Neural progenitor cell (in vitro differentiated cells): ENCODE measurements at regions not wholly inside any gene's neighbourhood (a gene's known extent, or its start where the extent isn't known, plus 50 kb on each side); places are given as distances from the start of the nearest gene placed in this dataset.

Experiments
- DNase-seq: peaks from one replicate; pipeline ENCODE4 v3.0.0-alpha.2; 2016; ENCODE audit warnings: low spot score
- H2AFZ ChIP-seq: fragments of 200-600 bp; sonication (generic); replicated peaks from 2 replicates; pipeline ENCODE4 v1.6.1; 2016; ENCODE audit warnings: antibody characterized with exemption
- H3F3A ChIP-seq: fragments of 200-600 bp; sonication (generic); 2 replicates; pipeline ENCODE4 v1.6.1; 2016; ENCODE audit warnings: antibody characterized with exemption, low read depth
- H3K27ac ChIP-seq: fragments of 200-600 bp; sonication (generic); 2 replicates; pipeline ENCODE4 v1.5.1; 2016; ENCODE audit warnings: mild to moderate bottlenecking
- H3K27me3 ChIP-seq: fragments of 200-600 bp; sonication (generic); 2 replicates; pipeline ENCODE4 v1.6.1; 2016; ENCODE audit warnings: mild to moderate bottlenecking, moderate library complexity
- H3K36me3 ChIP-seq: fragments of 200-600 bp; sonication (generic); 2 replicates; pipeline ENCODE4 v1.5.1; 2016
- H3K4me1 ChIP-seq: fragments of 200-600 bp; sonication (generic); 2 replicates; pipeline ENCODE4 v1.6.1; 2016; ENCODE audit warnings: mixed run types
- H3K4me2 ChIP-seq: fragments of 200-600 bp; sonication (generic); 2 replicates; pipeline ENCODE4 v1.6.1; 2016
- H3K4me3 ChIP-seq: fragments of 200-600 bp; sonication (generic); 2 replicates; pipeline ENCODE4 v1.5.1; 2016
- H3K79me2 ChIP-seq: fragments of 200-600 bp; sonication (generic); 2 replicates; pipeline ENCODE4 v1.6.1; 2016; ENCODE audit warnings: low read depth
- H3K9ac ChIP-seq: fragments of 200-600 bp; sonication (generic); 2 replicates; pipeline ENCODE4 v1.6.1; 2016
- H3K9me3 ChIP-seq: fragments of 200-600 bp; sonication (generic); 2 replicates; pipeline ENCODE4 v1.5.1; 2016; ENCODE audit warnings: low read depth
- H4K20me1 ChIP-seq: fragments of 200-600 bp; sonication (generic); 2 replicates; pipeline ENCODE4 v1.6.1; 2016; ENCODE audit warnings: low read depth
- H3K27ac Mint-ChIP-seq: 3 replicates; pipeline ENCODE4 v1.8.0; 2021; ENCODE audit warnings: mixed read lengths
- H3K27me3 Mint-ChIP-seq: 2 replicates; pipeline ENCODE4 v1.8.0; 2022; ENCODE audit warnings: low read depth, mild to moderate bottlenecking, inconsistent platforms, moderate library complexity, mixed read lengths; ENCODE audit not compliant: insufficient read depth
- H3K36me3 Mint-ChIP-seq: 3 replicates; pipeline ENCODE4 v1.8.0; 2021; ENCODE audit warnings: mixed read lengths
- H3K4me1 Mint-ChIP-seq: 3 replicates; pipeline ENCODE4 v1.8.0; 2021; ENCODE audit warnings: mixed read lengths
- H3K4me3 Mint-ChIP-seq: 3 replicates; pipeline ENCODE4 v1.8.0; 2021; ENCODE audit warnings: mild to moderate bottlenecking, moderate library complexity, mixed read lengths
- H3K9me3 Mint-ChIP-seq: 3 replicates; pipeline ENCODE4 v1.8.0; 2020; ENCODE audit warnings: mixed read lengths
- EZH2 ChIP-seq: fragments of 200-600 bp; sonication (generic); IDR thresholded peaks from 2 replicates; pipeline ENCODE4 v1.6.1; 2017; ENCODE audit warnings: antibody characterized with exemption, mild to moderate bottlenecking, moderate library complexity
- EZH2phosphoT487 ChIP-seq: fragments of 200-600 bp; sonication (generic); IDR thresholded peaks from 2 replicates; pipeline ENCODE4 v1.6.1; 2017; ENCODE audit warnings: antibody characterized with exemption
- TF ChIP-seq, protein P1 (sequence below): fragments of 200-600 bp; sonication (generic); IDR thresholded peaks from 2 replicates; pipeline ENCODE4 v1.5.1; 2017; ENCODE audit warnings: antibody characterized with exemption, mild to moderate bottlenecking

DNA sequence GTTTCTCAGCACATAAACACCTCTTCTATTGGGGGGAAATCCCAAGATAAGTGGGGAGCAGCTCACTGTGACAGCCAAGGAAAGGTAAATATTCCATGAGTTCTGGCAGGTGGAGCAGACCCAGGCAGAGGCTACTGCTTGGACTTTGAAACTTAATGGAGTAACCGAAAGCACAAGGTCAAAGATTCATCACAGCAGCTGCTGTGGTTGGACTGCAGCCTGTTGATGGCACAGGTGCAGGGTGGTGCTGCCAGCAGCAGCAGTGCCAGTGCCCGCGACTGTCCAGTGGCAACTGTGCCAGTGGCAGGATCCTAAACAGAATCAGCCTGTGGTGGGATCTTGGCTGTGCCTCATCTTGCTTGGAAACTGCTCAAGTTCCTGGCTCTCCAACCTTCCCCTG, 81.4 kb upstream of the ARID2 start:
- Histone ChIP-seq H3K9ac (no peak overlapping the region), H3K4me3 (no peak overlapping the region), H3K27ac (no peak overlapping the region), H3K79me2 (no peaks in the 10 kb centered on the region), H3K4me2 (no peak overlapping the region), H3K27me3 (no peaks in the 10 kb centered on the region), H4K20me1 (no peaks in the 10 kb centered on the region), H2AFZ (no peak overlapping the region), H3K36me3 (no peaks in the 10 kb centered on the region), H3F3A (peaks cover 5% of the 10 kb centered on the region), H3K4me1 (peaks cover 28% of the 10 kb centered on the region), H3K9me3 (no peaks in the 10 kb centered on the region)
- Mint-ChIP-seq H3K27me3 (no peaks in the 10 kb centered on the region), H3K9me3 (peaks cover 3% of the 10 kb centered on the region), H3K36me3 (no peaks in the 10 kb centered on the region), H3K4me3 (no peak overlapping the region), H3K4me1 (peaks cover 10% of the 10 kb centered on the region), H3K27ac (no peak overlapping the region)
- TF ChIP-seq EZH2 (no peak), EZH2phosphoT487 (no peak)
- TF ChIP-seq, protein P1, sequence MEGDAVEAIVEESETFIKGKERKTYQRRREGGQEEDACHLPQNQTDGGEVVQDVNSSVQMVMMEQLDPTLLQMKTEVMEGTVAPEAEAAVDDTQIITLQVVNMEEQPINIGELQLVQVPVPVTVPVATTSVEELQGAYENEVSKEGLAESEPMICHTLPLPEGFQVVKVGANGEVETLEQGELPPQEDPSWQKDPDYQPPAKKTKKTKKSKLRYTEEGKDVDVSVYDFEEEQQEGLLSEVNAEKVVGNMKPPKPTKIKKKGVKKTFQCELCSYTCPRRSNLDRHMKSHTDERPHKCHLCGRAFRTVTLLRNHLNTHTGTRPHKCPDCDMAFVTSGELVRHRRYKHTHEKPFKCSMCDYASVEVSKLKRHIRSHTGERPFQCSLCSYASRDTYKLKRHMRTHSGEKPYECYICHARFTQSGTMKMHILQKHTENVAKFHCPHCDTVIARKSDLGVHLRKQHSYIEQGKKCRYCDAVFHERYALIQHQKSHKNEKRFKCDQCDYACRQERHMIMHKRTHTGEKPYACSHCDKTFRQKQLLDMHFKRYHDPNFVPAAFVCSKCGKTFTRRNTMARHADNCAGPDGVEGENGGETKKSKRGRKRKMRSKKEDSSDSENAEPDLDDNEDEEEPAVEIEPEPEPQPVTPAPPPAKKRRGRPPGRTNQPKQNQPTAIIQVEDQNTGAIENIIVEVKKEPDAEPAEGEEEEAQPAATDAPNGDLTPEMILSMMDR = no peak
- no peak for DNase-seq

- no peak overlapping the region for H3K4me3 ChIP-seq
- H3K27ac Mint-ChIP-seq = no peak overlapping the region
- no peak for DNase-seq
Observed at GRCh38 chr12:45651029-45651428, 78.5 kb upstream of the ARID2 start.

GRCh38 chr12:45654002-45654665, 75.4 kb upstream of the ARID2 start:
- Mint-ChIP-seq H3K4me3 (no peak overlapping the region), H3K27ac (no peak overlapping the region), H3K9me3 (no peaks in the 10 kb centered on the region), H3K36me3 (no peaks in the 10 kb centered on the region), H3K4me1 (peaks cover 4% of the 10 kb centered on the region), H3K27me3 (peaks cover 3% of the 10 kb centered on the region)
- Histone ChIP-seq H3K27me3 (no peaks in the 10 kb centered on the region), H3K36me3 (no peaks in the 10 kb centered on the region), H3F3A (no peaks in the 10 kb centered on the region), H4K20me1 (no peaks in the 10 kb centered on the region), H3K4me3 (no peak overlapping the region), H3K27ac (no peak overlapping the region), H2AFZ (no peak overlapping the region), H3K79me2 (no peaks in the 10 kb centered on the region), H3K9me3 (no peaks in the 10 kb centered on the region), H3K4me1 (peaks cover 11% of the 10 kb centered on the region), H3K4me2 (no peak overlapping the region), H3K9ac (no peak overlapping the region)
- no peak for DNase-seq
- TF ChIP-seq EZH2phosphoT487 (no peak), EZH2 (no peak)
- TF ChIP-seq, protein P1 = no peak

More at GRCh38 chr12:45651029-45651428, 78.5 kb upstream of the ARID2 start:
- Mint-ChIP-seq H3K36me3 (no peaks in the 10 kb centered on the region), H3K9me3 (no peaks in the 10 kb centered on the region), H3K4me1 (peaks cover 6% of the 10 kb centered on the region), H3K27me3 (no peaks in the 10 kb centered on the region), H3K4me3 (no peak overlapping the region)
- Histone ChIP-seq H4K20me1 (no peaks in the 10 kb centered on the region), H2AFZ (no peak overlapping the region), H3K36me3 (no peaks in the 10 kb centered on the region), H3K9ac (no peak overlapping the region), H3K9me3 (no peaks in the 10 kb centered on the region), H3K27me3 (no peaks in the 10 kb centered on the region), H3K4me1 (peaks cover 18% of the 10 kb centered on the region), H3K79me2 (no peaks in the 10 kb centered on the region), H3K4me2 (no peak overlapping the region), H3K27ac (no peak overlapping the region), H3F3A (peaks cover 5% of the 10 kb centered on the region)
- no peak for TF ChIP-seq EZH2
- no peak for TF ChIP-seq EZH2phosphoT487
- TF ChIP-seq, protein P1 = no peak
